Lung (tissue), 11 donors: ENCODE measurements at regions not wholly inside any gene's neighbourhood (a gene's known extent, or its start where the extent isn't known, plus 50 kb on each side); places are given as distances from the start of the nearest gene placed in this dataset.

Experiments used
- ATAC-seq: fragments of 200-7000 bp; cut with Tn5 transposase; one replicate; pipeline ENCODE4 v1.9.1; 2020; ENCODE audit warnings: moderate number of reproducible peaks; ENCODE audit not compliant: insufficient read depth, low FRiP score
- DNase-seq, 3 donors: peaks; one replicate each; pipeline ENCODE4 v3.0.0-alpha.2; 2013 to 2017
- H3K27ac ChIP-seq, 2 donors: one replicate each; pipeline ENCODE4 v1.5.1; 2013; ENCODE audit warnings: mild to moderate bottlenecking in 2 of 2, moderate library complexity in 2 of 2, control low read depth in 1 of 2, inconsistent platforms in 1 of 2, low read depth in 1 of 2, low read length in 1 of 2
- H3K27me3 ChIP-seq, 3 donors: one replicate each; pipeline ENCODE4 v1.5.1; 2013; ENCODE audit warnings: low read length in 2 of 3; ENCODE audit not compliant: control insufficient read depth in 3 of 3, insufficient read depth in 3 of 3
- H3K36me3 ChIP-seq, 4 donors: one replicate each; pipeline ENCODE4 v1.5.1; 2013; ENCODE audit warnings: low read length in 4 of 4, mild to moderate bottlenecking in 1 of 4, moderate library complexity in 1 of 4; ENCODE audit not compliant: control insufficient read depth in 4 of 4, insufficient read depth in 4 of 4
- H3K4me1 ChIP-seq, 5 donors: one replicate each; pipeline ENCODE4 v1.5.1; 2013; ENCODE audit warnings: low read length in 5 of 5, mild to moderate bottlenecking in 2 of 5, moderate library complexity in 1 of 5; ENCODE audit not compliant: control insufficient read depth in 5 of 5, insufficient read depth in 5 of 5
- H3K4me3 ChIP-seq: one replicate; pipeline ENCODE4 v1.5.1; 2013; ENCODE audit warnings: mild to moderate bottlenecking, control low read depth, moderate library complexity
- H3K9ac ChIP-seq, 2 donors: one replicate each; pipeline ENCODE4 v1.5.1; 2013; ENCODE audit warnings: low read length in 2 of 2, control low read depth in 1 of 2; ENCODE audit not compliant: insufficient read depth in 1 of 2
- H3K9me3 ChIP-seq, 4 donors: one replicate each; pipeline ENCODE4 v1.5.1; 2013; ENCODE audit warnings: low read length in 3 of 4, mild to moderate bottlenecking in 1 of 4, moderate library complexity in 1 of 4; ENCODE audit not compliant: control insufficient read depth in 4 of 4, insufficient read depth in 3 of 4
- WGBS, 2 donors: extraction: QIAGEN DNeasy Blood & Tissue Kit; methylation state at CpG; one replicate each; pipeline ENCODE4 v1.1.7; 2013; 5-methylcytosine and 5-hydroxymethylcytosine counted together
- TF ChIP-seq, protein P1 (sequence below): IDR thresholded peaks from 2 replicates; pipeline ENCODE4 v1.5.1; 2012; ENCODE audit warnings: mild to moderate bottlenecking; ENCODE audit errors: control extremely low read depth, extremely low read depth
- donor health status: control.
- donor health status: control.
- donor health status: Bipolar disorder and iron deficiency.
- donor health status: healthy.
- donor health status: DM: yes; HTN: yes; CAD: no.

DNA sequence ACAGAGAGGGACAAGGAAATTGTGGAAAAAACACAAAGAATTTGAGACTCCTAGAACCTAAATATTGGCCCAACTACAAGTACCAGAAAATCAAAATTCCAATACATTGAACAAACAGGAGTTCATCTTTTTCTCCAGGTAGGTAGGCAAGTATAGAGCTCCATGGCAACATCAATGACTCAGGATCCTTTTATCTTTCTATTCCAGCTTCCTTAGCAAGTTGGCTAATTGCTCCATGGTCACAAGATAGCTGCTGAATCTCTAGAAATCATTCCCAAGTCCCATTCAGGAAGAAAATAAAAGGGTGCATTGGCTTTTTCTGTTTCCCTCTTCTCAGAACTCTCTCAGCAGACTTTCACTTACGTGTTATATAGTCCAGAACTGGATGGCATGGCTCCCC lies 117.9 kb upstream of the MAN2A1 start:
- 83 to 88% methylated on average over 1 of the region's 1 CpG for WGBS, 2 donors
- no peaks in the 10 kb centered on the region for H3K36me3 ChIP-seq
- no peaks in the 10 kb centered on the region for H3K27me3 ChIP-seq
- no peak overlapping the region for H3K27ac ChIP-seq
- H3K9ac ChIP-seq = no peak overlapping the region
- ATAC-seq = no peak
- no peak overlapping the region for H3K4me3 ChIP-seq
- H3K9me3 ChIP-seq = peaks cover 0 to 2% (median 0%) of the 10 kb centered on the region in 4 donors
- no peaks in the 10 kb centered on the region for H3K4me1 ChIP-seq
- DNase-seq = no peak
- TF ChIP-seq, protein P1, sequence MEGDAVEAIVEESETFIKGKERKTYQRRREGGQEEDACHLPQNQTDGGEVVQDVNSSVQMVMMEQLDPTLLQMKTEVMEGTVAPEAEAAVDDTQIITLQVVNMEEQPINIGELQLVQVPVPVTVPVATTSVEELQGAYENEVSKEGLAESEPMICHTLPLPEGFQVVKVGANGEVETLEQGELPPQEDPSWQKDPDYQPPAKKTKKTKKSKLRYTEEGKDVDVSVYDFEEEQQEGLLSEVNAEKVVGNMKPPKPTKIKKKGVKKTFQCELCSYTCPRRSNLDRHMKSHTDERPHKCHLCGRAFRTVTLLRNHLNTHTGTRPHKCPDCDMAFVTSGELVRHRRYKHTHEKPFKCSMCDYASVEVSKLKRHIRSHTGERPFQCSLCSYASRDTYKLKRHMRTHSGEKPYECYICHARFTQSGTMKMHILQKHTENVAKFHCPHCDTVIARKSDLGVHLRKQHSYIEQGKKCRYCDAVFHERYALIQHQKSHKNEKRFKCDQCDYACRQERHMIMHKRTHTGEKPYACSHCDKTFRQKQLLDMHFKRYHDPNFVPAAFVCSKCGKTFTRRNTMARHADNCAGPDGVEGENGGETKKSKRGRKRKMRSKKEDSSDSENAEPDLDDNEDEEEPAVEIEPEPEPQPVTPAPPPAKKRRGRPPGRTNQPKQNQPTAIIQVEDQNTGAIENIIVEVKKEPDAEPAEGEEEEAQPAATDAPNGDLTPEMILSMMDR = no peak

DNA sequence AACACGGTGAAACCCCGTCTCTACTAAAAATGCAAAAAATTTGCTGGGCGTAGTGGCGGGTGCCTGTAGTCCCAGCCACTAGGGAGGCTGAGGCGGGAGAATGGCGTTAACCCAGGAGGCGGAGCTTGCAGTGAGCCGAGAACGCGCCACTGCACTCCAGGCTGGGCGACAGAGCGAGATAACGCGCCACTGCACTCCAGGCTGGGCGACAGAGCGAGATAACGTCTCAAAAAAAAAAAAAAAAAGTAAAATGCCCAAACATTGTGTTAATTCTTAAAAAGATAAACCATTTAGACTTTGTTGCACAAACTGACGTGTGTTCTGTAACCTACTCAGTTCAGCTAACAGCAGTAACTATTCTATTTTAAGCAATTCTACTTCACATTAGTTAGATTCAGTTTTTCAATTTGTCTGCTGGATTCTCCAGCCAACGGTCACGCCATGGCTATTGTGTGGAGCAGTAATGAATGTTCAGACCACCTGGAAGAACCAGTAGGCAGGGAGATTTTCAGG lies 119.3 kb upstream of the MAN2A1 start:
- Histone ChIP-seq H3K27ac (no peak overlapping the region), H3K4me3 (no peak overlapping the region), H3K4me1 (no peaks in the 10 kb centered on the region), H3K9me3 (no peaks in the 10 kb centered on the region), H3K36me3 (no peaks in the 10 kb centered on the region), H3K9ac (no peak overlapping the region), H3K27me3 (no peaks in the 10 kb centered on the region)
- DNase-seq = no peak
- 95 to 96% methylated on average over 20 of the region's 20 CpGs for WGBS, 2 donors
- TF ChIP-seq, protein P1 = no peak
- ATAC-seq = no peak

- no peaks in the 10 kb centered on the region for H3K9me3 ChIP-seq
- TF ChIP-seq, protein P1 = no peak
- WGBS, 2 donors = 66 to 67% methylated on average over 7 of the region's 7 CpGs
- no peak overlapping the region for H3K27ac ChIP-seq
- no peak overlapping the region for H3K9ac ChIP-seq
- ATAC-seq = no peak
- H3K27me3 ChIP-seq = no peaks in the 10 kb centered on the region
- no peak overlapping the region for H3K4me3 ChIP-seq
- H3K4me1 ChIP-seq = no peaks in the 10 kb centered on the region
- H3K36me3 ChIP-seq = no peaks in the 10 kb centered on the region
- DNase-seq = peak in 1 of 3 donors; percentile 11
Measured at GRCh38 chr5:109567374-109568044, 122.2 kb upstream of the MAN2A1 start.

GRCh38 chr5:109566361-109566760 lies 123.4 kb upstream of the MAN2A1 start:
- DNase-seq (no peak), ATAC-seq (no peak)
- Histone ChIP-seq H3K9me3 (no peaks in the 10 kb centered on the region), H3K36me3 (no peaks in the 10 kb centered on the region), H3K9ac (no peak overlapping the region), H3K4me3 (no peak overlapping the region), H3K4me1 (no peaks in the 10 kb centered on the region), H3K27ac (no peak overlapping the region), H3K27me3 (no peaks in the 10 kb centered on the region)
- TF ChIP-seq, protein P1 = no peak
- 95 to 97% methylated on average over 2 of the region's 2 CpGs for WGBS, 2 donors
